GM19372 (cell line): ENCODE measurements at regions not wholly inside any gene's neighbourhood (a gene's known extent, or its start where the extent isn't known, plus 50 kb on each side); places are given as distances from the start of the nearest gene placed in this dataset.
A peak's percentile ranks its signal among the peaks of the same experiment; 100 is the strongest.

Experiments
- ATAC-seq: cut with Tn5 transposase; IDR thresholded peaks from one replicate; pipeline ENCODE4 v1.9.1; 2021; ENCODE audit warnings: mild to moderate bottlenecking, low read depth, moderate library complexity; ENCODE audit not compliant: unreplicated experiment

DNA sequence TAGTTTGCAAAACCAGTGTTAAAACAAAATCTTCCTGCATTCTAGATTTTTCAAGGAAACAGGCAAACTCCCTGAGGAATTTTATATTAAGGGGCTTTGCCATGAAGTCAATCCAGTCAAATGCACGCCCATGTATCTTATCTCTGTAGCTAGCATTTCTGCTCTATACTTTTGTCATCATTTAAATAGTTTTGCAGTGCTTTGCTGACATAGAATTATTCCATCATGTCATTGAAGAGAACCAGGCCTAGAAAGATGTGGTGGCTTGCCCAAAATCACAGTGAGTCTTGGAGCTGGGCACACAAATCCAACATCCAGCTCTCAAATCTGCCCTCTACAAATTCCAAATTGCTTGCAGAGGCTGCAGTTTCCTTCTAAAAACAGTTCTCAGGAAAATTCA lies 66.7 kb upstream of the LNX1 start:
- ATAC-seq, result no peak

DNA sequence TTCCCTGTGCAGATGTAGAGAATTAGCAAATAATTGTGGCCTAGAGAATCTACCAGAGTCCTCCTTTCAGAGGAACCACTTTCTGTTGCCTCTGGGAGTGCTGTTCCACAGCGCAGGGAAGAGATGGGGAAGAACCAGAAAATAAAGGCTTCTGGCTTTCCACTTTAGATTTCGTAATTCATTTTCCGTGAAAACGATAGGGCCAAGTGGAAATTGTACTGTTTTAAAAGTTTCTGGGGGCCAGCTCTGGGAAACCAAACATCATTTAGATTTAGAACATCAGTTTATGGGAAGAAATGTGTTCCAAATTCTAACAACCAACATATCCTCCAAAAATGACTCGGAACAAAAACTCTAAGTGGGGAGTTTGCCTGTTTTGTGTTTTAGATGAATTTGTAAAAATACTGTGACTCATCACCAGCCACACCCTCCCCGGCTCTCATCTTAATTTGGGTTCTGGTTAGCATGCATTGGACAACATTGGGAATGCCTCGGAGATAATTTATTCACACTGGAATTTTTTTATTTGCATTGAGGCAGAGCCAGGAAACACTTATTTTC lies 65.2 kb upstream of the LNX1 start:
- no peak for ATAC-seq

DNA sequence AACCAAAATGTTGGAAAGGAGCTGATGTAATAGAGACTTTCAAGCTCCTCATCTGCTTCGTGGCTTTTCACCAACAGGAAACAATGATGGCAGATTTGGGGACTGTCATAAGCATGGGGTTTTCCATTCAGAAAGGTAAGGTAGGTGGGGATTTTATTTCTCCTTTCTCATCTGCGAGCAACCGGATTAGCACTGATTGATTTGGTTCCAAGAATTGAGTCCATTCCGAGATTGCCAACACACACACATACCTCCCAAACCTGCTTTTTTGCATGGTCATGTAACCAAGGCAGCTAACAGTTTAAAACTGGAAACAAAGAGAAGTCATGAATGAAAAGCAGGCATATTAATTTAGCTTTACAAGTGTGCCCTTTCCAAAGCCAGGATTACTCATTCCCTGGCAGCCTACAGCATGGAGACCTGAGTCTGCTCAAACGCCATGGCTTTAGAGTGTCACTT lies 63.0 kb upstream of the LNX1 start:
- ATAC-seq, result no peak

DNA sequence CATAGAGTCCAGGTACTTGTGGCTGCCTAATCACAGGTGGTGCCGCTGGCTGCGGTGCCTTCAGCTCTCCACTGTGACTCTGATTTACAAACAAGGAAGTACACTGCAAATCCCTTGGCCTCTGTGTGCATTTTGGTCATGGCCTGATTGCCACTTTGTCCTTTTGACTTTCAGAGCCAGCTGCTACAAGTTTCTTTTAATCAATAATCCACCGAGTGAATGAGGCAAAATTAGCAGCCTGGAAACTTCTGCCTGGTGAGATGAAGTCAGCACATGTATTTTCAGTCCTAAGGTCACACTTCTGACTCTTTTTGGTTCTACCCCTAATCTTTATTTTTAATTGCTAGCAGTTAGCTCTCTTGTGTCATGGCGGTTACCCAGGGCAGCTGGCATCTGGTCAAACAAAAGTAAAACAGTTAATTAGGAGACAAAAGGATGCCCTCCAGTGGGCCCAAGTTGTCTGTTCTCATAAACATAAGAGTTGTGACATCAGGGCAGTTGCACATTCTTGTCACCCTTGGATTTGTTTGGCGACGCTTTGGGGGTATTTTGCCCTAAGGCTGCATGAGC lies 62.3 kb upstream of the LNX1 start:
- ATAC-seq, result peak; percentile 44

DNA sequence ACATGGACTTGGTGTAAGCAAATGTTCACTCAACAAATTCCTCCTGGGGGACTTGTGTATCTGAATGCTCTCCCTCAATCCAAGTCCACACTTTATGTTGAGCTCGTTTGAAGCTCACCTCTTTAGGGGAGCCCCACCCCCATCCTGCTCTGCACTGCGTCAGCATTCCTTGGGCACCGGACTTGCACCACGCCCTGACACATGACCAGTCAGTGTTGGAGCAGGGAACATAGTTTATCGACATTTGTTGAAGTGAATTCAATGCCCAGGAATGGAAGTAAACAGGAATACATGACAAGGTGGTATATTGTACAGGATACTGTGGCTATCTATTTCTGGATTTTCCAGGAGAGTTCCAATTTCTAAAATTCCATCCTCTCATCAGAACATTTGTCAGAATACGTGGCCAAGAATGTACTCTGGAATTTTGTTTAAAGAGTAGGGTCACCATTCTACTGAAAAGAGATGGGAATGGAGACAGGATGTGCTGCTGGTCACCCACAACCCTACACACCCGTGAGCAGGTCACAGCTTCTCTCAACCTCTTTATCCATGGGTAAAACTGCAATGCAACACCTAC lies 60.0 kb upstream of the LNX1 start:
- no peak for ATAC-seq

DNA sequence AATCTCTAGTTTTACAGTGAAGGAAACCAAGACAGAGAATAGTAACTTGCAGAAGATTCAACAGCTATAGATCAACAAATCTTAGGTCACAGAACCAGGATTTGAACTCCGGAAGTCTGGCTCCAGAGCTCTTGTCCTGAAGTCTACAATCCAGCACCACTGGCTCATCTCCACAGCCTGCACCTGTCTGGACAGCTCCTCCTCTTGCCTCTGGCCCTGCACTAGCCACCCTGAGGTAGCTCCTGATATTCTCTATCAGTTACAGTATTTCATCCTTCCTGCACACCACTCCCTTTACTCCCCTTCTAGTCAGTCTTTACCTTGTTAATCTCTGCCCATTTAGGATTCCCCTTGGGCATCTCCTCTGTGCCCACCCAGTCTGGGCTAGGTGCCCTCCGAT lies 58.1 kb upstream of the LNX1 start:
- ATAC-seq, result no peak

DNA sequence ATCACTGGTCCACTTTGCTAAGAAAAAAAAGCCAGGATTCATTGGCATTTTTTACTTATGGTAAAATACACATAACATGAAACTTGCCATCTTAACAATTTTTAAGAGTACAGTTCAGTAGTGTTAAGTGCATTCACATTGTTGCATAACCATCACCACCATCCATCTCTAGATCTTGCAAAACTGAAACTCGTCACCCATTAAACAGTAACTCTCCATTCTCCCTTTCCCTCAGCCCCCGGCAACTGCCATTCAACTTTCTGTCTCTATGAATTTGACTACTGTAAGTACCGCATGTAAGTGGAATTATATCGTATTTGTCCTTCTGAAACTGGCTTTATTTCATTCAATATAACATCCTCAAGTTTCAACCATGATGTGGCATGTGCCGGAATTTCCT lies 56.3 kb upstream of the LNX1 start:
- ATAC-seq, result no peak

DNA sequence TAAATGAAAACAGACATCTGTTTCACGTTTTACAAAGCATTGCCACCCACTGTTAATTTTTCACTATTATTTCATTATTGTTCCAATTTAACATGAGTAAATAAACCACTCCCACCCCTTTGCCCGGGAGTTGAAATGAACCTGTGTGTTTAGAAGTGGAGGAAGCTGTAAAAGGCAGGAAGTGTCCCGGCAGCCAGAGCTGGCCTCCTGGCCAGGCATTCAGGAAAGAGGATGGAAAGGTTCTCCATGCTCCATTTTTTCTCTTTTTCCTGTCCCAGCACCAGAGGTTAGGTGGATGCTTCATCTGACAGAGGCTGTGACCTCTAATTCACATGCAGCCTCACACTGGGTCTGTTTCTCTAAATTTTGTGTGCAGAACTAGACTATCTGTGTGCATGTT lies 55.5 kb upstream of the LNX1 start:
- ATAC-seq, result no peak

DNA sequence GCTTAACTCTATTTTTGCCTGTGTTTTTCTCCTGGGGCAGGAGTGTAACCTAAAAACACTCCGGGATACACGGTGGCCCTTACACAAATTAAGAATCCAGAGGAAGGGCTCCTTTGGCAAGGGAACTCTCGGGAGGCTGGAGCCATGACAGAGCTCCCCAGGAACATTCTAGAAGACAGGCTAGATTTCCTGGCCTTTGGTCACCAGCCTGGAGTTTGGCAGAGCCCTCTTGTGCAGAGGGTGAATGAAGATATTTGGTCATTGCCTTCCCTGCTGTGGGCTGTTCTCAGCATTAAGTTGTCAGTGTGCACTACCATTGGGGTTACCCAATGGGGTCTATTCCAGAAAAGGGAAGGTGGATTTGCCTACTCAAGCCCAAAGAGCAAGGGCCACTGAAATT lies 53.8 kb upstream of the LNX1 start:
- ATAC-seq, result no peak

DNA sequence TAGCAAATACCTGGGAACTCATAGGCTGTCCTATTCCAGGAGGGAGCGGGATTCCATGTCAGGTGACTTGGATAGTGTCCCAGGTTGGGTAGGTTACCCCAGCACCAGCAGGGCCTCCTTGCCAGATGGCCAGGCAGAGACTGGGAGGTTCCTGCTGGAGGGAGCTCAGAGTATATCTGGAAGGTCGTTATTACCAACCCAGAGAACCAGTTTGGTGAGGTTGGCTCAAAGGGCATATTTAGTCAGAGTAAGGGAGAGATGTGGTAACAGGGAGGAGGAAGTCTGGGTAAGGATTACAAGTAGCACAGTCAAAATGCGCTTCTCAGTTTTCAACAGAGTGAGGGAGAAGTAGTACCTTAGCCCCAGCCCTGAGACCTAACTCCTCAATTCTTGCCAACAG lies 53.3 kb upstream of the LNX1 start:
- ATAC-seq, result no peak
